KMS-11 (cell line): ENCODE measurements at regions not wholly inside any gene's neighbourhood (a gene's known extent, or its start where the extent isn't known, plus 50 kb on each side); places are given as distances from the start of the nearest gene placed in this dataset.

Source experiments
- H2AFZ ChIP-seq: fragments of 200-600 bp; sonication (generic); 2 replicates; pipeline ENCODE4 v1.6.1; 2016; ENCODE audit warnings: antibody characterized with exemption, mixed run types, low read depth
- H3K27ac ChIP-seq: fragments of 200-600 bp; sonication (generic); 2 replicates; pipeline ENCODE4 v1.6.1; 2016; ENCODE audit warnings: mild to moderate bottlenecking, mixed run types
- H3K27me3 ChIP-seq: fragments of 200-600 bp; sonication (generic); 2 replicates; pipeline ENCODE4 v1.6.1; 2017; ENCODE audit warnings: mild to moderate bottlenecking, low read depth, mixed run types, moderate library complexity; ENCODE audit not compliant: insufficient read depth
- H3K36me3 ChIP-seq: fragments of 200-600 bp; sonication (generic); 2 replicates; pipeline ENCODE4 v1.6.1; 2017; ENCODE audit warnings: mild to moderate bottlenecking, mixed run types; ENCODE audit not compliant: insufficient read depth
- H3K4me1 ChIP-seq: fragments of 200-600 bp; sonication (generic); 2 replicates; pipeline ENCODE4 v1.6.1; 2016; ENCODE audit warnings: mild to moderate bottlenecking, low read depth, mixed run types; ENCODE audit not compliant: poor library complexity, severe bottlenecking
- H3K4me2 ChIP-seq: fragments of 200-600 bp; sonication (generic); 2 replicates; pipeline ENCODE4 v1.7.0; 2016; ENCODE audit warnings: mild to moderate bottlenecking, mixed run types
- H3K4me3 ChIP-seq: fragments of 200-600 bp; sonication (generic); IDR thresholded peaks from 2 replicates; pipeline ENCODE4 v1.6.1; 2017; ENCODE audit warnings: low read depth, low read length, mixed read lengths; ENCODE audit not compliant: insufficient read depth
- H3K79me2 ChIP-seq: fragments of 200-600 bp; sonication (generic); 2 replicates; pipeline ENCODE4 v1.6.1; 2016; ENCODE audit warnings: low read depth, mixed run types; ENCODE audit not compliant: insufficient read depth
- H3K9ac ChIP-seq: fragments of 200-600 bp; sonication (generic); 2 replicates; pipeline ENCODE4 v1.6.1; 2016; ENCODE audit warnings: mild to moderate bottlenecking, mixed run types
- H4K20me1 ChIP-seq: fragments of 200-600 bp; sonication (generic); 2 replicates; pipeline ENCODE4 v1.6.1; 2016; ENCODE audit warnings: mild to moderate bottlenecking, mixed run types; ENCODE audit not compliant: insufficient read depth
- CTCF ChIP-seq: fragments of 200-600 bp; sonication (generic); conservative IDR thresholded peaks from 2 replicates; pipeline ENCODE4 v1.6.1; 2017; ENCODE audit warnings: low read depth, mild to moderate bottlenecking, antibody characterized with exemption, low read length, moderate library complexity, mixed read lengths

DNA sequence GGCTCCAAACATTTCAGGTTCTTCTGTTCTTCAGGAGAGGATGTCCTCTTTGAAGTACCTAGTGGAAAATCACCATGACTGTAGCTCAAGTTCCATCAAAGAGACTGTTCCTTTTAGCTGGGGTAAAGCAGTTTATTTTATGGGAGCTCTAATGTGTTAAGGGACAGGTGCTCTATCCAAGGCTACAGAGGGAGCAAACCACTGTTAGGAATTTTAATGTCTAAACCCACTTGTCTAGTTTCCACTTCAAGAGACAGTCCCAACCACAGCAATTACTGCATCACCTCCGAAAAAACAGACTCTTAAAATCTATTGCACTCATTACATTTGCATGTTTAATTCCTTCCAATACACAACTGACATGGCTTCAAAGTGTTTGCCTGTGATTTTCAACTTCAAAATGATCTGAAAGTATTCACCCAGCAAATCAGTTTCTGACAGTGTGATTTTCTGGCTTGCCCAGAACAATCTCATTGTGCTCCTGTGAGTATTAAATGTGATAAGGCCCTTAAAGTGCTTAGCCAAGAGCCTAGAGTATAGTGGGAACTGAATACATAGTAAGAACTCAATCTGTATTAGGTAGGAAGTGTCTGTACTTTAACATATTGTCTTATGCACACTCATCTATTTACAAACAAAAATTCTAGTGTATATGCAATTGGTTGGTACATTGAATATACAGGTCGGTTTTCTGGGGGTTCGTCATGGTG is 266.5 kb upstream of the CCDC54 start:
- no peaks in the 10 kb centered on the region for H3K79me2 ChIP-seq

DNA sequence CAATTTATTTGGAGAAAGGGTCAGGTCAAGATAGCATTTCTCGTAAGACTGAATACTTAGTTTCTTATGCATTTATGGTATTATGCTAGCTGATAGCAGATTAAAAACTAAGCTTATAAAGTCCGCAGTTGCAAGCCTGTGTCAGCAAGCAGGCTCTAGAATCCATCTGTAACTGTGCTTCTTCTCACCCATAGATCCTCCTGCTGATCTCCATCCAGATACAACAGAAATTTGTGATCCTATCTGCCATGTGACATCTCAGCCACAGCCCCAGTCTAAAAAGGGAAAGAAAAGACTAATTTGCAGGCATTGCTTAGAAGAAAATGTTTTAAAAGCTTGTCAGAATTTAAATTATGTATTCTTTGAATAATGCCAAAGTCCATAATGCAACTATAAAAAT is 265.4 kb upstream of the CCDC54 start:
- no peaks in the 10 kb centered on the region for H3K79me2 ChIP-seq
- H4K20me1 ChIP-seq = no peaks in the 10 kb centered on the region
- no peaks in the 10 kb centered on the region for H3K36me3 ChIP-seq
- no peaks in the 10 kb centered on the region for H3K27me3 ChIP-seq
- no peak overlapping the region for H3K4me2 ChIP-seq
- no peak overlapping the region for H2AFZ ChIP-seq
- no peak overlapping the region for H3K9ac ChIP-seq
- no peaks in the 10 kb centered on the region for H3K4me1 ChIP-seq
- H3K27ac ChIP-seq = no peak overlapping the region
- no peak for TF ChIP-seq CTCF
- H3K4me3 ChIP-seq = no peak overlapping the region

More for the DNA sequence above, 266.5 kb upstream of the CCDC54 start:
- Histone ChIP-seq H3K27ac (no peak overlapping the region), H3K4me2 (no peak overlapping the region), H3K36me3 (no peaks in the 10 kb centered on the region), H4K20me1 (no peaks in the 10 kb centered on the region), H3K9ac (no peak overlapping the region), H2AFZ (no peak overlapping the region), H3K27me3 (no peaks in the 10 kb centered on the region), H3K4me3 (no peak overlapping the region), H3K4me1 (no peaks in the 10 kb centered on the region)
- no peak for TF ChIP-seq CTCF

DNA sequence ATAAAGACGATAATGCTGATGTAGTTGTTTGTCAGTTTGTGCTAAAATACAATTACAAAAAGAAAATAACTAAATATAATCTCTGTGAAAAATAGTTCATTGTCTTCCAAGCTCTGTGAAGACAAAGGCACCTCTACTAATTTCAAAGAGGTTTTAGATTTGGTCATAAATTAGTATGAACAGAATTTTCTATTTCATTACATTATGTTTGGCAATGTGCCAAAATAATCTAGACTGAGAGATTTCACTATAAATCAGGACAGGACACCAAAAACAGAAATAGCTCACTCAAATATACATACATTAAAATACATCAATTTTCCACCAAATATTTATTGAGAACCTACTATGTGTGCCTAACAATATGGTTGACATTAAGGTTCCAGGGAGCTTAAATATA is 264.9 kb upstream of the CCDC54 start:
- no peak for TF ChIP-seq CTCF
- H3K79me2 ChIP-seq = no peaks in the 10 kb centered on the region
- H2AFZ ChIP-seq = no peak overlapping the region
- H3K27ac ChIP-seq = no peak overlapping the region
- H3K4me1 ChIP-seq = no peaks in the 10 kb centered on the region
- no peak overlapping the region for H3K4me2 ChIP-seq
- H3K9ac ChIP-seq = no peak overlapping the region
- no peak overlapping the region for H3K4me3 ChIP-seq
- H4K20me1 ChIP-seq = no peaks in the 10 kb centered on the region
- H3K27me3 ChIP-seq = no peaks in the 10 kb centered on the region
- H3K36me3 ChIP-seq = no peaks in the 10 kb centered on the region

- Histone ChIP-seq H3K27me3 (no peaks in the 10 kb centered on the region), H3K79me2 (no peaks in the 10 kb centered on the region), H2AFZ (no peak overlapping the region), H3K9ac (no peak overlapping the region), H3K4me3 (no peak overlapping the region), H3K36me3 (no peaks in the 10 kb centered on the region), H4K20me1 (no peaks in the 10 kb centered on the region), H3K4me1 (no peaks in the 10 kb centered on the region), H3K4me2 (no peak overlapping the region), H3K27ac (no peak overlapping the region)
- no peak for TF ChIP-seq CTCF
These were observed 261.0 kb upstream of the CCDC54 start for GRCh38 chr3:107116251-107116650.
